DOHH2 (cell line): ENCODE measurements at regions not wholly inside any gene's neighbourhood (a gene's known extent, or its start where the extent isn't known, plus 50 kb on each side); places are given as distances from the start of the nearest gene placed in this dataset.

ENCODE experiments used
- EZH2phosphoT487 ChIP-seq: fragments of 200-600 bp; sonication (generic); IDR thresholded peaks from 2 replicates; pipeline ENCODE4 v1.6.1; 2017; ENCODE audit warnings: borderline replicate concordance, mild to moderate bottlenecking, antibody characterized with exemption, low read length, moderate library complexity, mixed read lengths
- TF ChIP-seq, protein P1 (sequence below): fragments of 200-600 bp; sonication (generic); IDR thresholded peaks from one replicate; pipeline ENCODE4 v1.5.1; 2014; ENCODE audit warnings: antibody characterized with exemption, mild to moderate bottlenecking, low read depth, low read length; ENCODE audit not compliant: poor library complexity, severe bottlenecking

- TF ChIP-seq, protein P1, sequence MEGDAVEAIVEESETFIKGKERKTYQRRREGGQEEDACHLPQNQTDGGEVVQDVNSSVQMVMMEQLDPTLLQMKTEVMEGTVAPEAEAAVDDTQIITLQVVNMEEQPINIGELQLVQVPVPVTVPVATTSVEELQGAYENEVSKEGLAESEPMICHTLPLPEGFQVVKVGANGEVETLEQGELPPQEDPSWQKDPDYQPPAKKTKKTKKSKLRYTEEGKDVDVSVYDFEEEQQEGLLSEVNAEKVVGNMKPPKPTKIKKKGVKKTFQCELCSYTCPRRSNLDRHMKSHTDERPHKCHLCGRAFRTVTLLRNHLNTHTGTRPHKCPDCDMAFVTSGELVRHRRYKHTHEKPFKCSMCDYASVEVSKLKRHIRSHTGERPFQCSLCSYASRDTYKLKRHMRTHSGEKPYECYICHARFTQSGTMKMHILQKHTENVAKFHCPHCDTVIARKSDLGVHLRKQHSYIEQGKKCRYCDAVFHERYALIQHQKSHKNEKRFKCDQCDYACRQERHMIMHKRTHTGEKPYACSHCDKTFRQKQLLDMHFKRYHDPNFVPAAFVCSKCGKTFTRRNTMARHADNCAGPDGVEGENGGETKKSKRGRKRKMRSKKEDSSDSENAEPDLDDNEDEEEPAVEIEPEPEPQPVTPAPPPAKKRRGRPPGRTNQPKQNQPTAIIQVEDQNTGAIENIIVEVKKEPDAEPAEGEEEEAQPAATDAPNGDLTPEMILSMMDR = no peak
- TF ChIP-seq EZH2phosphoT487 = no peak
Observed at GRCh38 chr4:145281951-145282350, 101.6 kb upstream of the OTUD4 start.
